GM21786 (cell line): ENCODE measurements at regions not wholly inside any gene's neighbourhood (a gene's known extent, or its start where the extent isn't known, plus 50 kb on each side); places are given as distances from the start of the nearest gene placed in this dataset.
"Not testable (repeated sequence)": the region's sequence is repeated elsewhere in the genome, so short reads cannot be mapped to it uniquely, and the experiment has no call there.

Experiments
- ATAC-seq: cut with Tn5 transposase; IDR thresholded peaks from one replicate; pipeline ENCODE4 v1.9.1; 2021; ENCODE audit not compliant: unreplicated experiment

DNA sequence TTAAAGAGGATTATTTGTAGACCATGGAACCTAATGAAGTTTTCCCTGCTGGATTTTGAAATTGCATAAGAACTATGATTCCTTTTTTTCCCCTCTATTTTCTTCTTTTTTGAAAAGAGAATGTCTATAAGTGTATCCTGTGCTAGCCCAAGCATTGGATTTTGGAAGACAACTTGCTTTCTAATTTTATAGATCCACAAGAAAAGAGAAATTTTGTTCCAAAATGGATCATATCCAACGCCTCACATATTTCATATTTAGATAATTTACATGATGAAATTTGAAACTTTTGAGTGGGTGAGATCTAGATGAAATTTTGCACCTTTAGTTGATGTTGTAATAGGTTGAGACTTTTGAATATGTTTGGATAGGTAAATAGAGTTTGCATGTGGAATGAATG, 978.7 kb downstream of the MRPL39 start:
- no peak for ATAC-seq

DNA sequence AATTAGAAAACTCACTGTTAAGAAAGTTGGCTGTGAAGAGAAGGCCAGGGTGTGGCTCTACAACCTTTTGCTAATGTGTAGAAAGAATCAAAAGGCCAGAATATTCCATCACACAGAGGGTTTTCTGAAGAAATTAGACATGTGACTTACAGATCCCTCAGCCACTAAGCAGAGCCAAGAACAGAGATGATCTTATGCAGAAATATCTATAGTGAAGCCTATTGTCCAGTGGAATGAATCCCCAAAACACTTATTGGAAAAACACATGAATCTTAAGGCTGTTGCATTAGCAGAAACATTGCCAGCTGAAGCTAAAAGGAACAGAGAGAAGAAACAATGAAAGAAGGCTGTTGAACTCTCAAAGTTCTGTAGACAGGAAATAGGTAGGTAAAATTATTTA, 979.2 kb downstream of the MRPL39 start:
- ATAC-seq = no peak

DNA sequence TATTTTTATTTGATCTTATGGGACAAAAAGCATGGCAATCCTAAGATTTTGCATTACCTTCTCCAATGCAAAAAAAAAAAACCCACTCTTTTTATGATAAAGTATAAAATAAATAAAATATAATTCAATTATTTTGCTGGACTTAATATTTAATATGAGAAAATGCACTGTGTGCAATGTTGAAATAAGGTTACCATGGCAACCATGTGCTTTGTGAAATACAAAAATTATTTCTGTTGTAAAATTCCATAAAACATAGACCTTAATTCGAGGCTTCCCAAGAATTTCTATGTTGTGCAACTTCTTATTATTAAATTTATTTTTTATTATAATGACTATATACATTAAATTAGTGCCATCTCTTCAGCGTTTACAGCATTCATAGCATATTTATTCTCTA, 989.5 kb downstream of the MRPL39 start:
- no peak for ATAC-seq

DNA sequence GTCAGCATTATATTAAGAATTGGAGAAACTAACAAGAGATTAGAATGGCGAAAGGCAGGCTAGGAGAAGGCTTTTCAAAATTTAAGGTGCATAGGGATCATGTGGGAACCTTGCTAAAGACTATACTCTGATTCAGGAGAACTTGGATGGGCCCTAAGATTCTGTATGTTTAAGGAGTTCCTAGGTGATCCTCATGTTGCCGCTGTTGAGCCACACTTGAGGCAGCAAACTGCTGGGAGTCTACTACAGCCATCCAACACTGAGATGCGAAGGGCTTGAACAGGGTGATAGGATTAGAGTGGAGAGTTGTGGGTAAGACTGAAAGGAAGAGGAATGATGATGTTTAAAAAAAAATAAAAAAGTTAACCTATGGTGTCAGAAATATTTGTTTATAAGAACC, 1013.2 kb downstream of the MRPL39 start:
- no peak for ATAC-seq

DNA sequence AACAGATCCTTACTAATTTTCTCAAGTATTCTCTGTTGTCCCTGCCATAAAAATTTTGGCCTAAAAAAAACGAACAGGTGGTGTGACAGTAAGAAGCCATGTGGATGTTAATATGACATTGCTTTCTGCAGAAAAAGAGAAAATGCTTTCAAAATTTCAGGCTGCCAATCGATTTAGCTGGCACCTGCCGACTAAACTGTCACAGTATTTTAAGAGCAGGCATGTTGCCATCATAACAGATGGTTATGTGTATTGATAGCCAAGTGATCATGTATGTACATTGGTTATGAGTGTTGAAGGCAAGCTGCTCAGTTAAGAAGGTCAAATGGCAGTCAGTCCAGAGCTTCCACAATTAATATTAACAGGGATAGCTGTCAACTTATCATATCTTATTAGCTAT, 1017.0 kb downstream of the MRPL39 start:
- ATAC-seq = no peak

DNA sequence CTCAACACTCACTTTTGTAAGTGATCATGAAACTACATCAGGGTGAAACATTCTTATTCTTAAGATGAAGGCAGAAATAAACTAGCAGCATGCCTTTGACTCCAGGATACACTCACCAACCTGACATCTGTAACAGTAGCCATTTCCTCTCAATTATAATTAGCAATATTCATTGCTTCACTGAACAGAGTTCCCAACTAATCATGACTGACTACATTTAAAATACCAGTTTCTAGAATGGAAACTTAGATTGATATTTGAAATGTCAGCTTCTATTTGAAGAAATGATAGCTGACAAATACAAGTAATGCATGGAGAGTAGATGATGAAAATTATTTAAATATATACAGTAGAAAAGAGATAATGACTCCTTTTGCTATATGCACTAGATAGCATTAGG, 1023.8 kb downstream of the MRPL39 start:
- no peak for ATAC-seq

DNA sequence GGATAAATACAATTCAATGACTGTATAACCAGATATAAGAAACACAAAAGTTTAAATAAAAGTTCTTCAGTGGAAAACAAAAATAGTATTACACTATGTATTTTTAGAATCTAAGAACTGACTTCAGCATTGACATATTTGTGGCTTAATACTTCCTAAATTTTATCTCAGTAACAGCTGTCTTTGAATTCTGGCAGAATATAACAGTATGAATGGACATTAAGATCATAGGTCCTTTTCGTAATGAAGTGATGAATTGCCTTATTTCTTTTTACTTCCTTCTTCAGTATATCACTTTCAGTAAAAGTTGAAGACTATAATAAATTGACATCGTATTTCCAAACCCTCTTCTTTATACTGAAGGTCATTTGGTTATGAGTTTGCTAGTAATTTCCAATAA, 1030.0 kb downstream of the MRPL39 start:
- ATAC-seq = no peak

DNA sequence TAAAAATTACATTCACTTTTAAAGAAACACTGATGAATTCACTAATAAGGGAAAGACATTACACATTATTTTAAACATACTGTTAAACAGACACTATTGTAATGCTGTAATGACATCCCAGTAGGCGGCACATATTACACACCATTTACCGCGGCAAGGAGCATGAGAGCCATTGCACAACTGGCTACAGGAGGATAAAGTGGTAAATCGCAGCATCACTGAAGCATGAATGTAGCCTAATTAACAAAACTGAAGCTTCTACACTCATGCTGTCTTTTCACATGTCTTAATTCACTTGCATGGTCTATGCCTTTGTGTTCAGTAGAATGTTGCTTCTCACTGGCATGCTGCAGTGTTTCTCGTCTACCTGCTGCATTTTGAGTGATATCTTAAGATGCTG, 1046.0 kb downstream of the MRPL39 start:
- ATAC-seq = no peak

DNA sequence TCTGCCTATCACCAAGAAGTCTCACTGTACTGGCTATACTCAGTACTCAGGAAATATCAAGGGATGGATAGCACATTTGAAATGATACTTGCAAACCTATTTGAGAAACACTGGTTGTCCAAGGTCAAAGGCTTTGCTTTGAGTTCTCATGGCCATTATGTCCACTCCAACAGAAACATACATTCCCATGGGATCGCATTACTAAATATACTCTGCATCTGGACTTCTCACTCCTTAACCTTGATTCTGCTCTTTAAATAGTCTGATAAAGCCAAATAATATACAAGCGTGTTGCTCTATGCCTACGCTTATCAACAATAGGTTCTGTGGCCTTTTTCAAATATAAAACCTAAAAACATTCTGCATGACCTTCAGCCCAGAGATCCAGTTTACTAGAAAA, 1054.8 kb downstream of the MRPL39 start:
- no peak for ATAC-seq

DNA sequence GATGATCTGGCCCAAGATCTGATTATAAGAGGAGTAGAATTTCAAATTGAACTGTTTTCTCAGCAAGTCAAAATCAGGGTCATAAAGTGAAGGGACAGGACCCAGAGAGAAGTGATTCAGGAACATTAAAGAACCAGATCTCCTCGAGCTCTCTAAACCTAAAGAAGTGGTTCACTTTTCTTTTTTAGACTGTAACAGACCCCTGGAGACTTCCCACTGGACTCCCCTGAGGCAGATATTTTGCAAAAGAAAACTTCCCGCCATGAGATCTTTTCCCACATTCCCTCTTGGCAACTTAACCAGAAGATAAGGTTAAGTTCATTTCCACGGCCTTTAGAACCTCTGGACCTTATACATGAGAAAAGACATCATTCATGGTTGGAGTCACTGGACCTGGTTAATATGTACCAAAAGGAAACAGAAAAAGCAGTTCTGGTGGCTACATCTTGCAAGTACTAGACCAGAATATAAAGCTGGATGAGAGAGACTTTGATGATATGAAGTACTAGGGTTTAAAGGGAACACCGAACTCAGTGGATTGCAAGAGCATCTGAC, 1061.4 kb downstream of the MRPL39 start:
- ATAC-seq = no peak

DNA sequence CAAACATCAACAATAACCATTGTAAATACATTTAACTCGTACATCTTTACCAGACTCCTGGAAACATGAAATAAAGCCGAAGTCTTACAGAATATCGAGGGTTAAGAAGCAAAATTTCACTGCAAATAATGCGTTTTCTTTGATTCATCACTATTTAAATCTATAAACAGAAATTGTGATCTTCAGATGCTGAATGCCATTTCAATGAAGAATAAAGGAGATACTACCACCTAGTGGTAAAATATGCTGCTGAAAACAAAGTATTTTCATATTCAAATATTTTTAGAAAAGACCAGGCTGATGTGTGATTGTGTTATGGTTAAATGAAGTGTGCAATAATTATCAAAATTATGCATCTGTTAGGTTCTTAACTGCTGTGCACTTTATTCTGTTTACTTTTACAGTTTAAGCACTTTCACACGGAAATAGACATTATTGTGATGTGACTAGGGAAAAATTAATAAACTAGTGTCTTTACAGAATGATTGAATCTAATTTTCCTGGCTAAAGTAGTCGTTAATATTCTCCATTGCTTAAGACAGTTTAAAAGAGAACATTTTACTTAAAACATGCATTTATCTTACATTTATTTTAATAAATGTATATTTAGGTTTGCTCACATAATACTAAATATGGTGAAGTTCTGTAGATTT, 1093.1 kb downstream of the MRPL39 start:
- no peak for ATAC-seq

DNA sequence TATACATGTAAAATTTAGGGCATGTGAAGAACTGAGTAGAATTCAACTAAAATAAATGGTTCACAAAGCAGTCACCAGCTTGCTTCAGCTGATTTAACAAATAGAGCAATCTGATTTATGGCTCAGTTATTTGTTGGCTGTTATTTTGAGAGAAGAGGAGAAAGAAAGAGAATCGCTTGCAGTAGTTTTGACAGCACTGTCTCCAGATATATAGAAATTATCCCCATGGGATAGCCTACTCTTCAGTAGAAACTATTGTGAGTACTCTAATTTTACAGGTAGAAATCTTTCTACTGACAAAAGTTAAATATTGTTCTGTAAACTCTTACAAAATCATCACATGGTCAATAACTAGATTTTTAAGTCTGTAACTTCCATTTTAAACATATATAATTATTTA, 1098.2 kb downstream of the MRPL39 start:
- no peak for ATAC-seq

DNA sequence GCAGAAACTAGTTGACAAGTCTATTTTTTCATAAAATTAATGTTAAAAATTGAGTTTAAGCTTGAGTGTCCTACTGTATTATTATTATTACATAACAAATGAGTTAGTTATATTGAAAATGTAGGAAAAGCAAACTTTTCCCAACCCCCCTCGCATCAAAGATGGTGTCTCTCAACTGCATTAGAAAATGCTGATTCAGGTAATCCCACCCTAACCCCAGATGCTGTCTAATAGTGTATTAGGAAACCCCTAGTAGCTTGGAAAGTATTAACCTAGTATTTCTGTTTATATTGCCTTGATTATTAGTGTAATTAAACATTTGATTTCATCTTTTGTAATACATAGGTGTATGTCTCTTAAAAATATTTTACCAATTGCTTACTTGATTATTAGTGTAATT, 1120.3 kb downstream of the MRPL39 start:
- ATAC-seq = no peak

DNA sequence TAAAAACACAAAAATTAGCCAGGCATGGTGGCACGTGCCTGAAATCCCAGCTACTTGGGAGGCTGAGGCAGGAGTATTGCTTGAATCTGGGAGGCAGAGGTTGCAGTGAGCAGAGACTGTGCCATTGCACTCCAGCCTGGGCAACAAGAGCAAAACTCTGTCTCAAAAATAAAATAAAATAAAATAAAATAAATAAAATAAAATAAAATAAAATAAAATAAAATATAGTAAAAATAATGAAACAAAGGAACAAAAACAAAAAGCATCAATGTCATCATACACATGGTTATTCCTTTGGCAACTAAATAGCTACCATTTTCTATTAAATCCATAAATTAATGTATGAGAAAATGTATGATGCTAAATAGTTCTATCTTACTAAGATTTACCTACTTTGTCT, 1123.9 kb downstream of the MRPL39 start:
- ATAC-seq = not testable (repeated sequence)

DNA sequence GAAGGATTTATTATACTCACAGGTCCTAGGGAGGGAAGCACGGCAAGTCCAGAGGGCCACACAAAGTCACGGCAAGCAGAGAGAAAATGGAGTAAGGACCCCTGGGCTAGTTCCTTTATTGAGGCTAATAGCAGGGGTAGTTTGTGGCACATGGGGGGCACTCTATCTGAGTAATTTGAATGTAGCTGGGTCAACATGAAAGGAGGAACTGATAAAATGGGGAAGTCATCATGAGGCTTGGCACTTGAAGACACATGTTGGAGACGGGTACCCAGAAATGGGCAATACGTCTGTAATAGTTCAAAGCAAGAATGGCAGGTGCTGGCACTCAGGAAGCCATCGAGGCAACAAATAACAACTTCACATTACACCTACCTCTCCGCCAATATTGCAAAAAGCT, 1136.4 kb downstream of the MRPL39 start:
- ATAC-seq = no peak

DNA sequence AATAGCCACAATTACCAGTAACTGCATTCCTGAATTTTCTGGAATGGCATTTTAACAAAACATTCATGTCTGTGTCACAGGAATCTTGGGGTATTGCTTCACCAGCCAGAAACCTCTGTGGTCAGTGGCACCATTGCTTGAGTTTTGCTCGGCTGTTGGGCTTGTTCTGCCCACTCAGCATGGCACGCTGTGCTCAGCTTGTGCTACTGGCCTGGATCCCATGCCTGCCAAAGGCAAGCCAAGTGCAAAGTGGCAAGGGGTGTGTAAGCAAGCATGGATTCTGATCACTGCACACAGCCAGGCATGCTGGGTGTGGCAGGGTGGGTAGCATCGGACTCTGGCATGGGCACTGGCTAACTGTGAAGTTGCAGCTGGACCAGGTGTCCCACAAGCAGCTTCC, 1150.9 kb downstream of the MRPL39 start:
- ATAC-seq = no peak

DNA sequence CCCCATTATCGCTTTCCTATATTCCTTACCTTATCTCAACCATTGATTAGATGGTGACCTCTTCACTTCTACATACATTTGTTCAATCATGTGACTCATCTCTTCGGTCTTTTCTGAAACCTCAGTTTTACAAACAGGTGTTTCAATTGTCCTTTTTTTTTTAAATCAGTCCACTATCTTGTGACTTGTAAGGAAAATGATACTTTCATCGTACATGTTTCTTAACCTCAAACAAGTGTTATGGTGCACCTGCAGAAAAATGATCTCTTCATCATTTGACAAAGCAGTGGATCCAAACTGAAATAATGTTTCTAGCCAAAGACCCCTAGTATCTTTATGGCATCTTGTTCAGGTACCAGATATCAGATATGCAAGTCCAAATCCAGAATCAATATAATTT, 1157.2 kb downstream of the MRPL39 start:
- no peak for ATAC-seq

DNA sequence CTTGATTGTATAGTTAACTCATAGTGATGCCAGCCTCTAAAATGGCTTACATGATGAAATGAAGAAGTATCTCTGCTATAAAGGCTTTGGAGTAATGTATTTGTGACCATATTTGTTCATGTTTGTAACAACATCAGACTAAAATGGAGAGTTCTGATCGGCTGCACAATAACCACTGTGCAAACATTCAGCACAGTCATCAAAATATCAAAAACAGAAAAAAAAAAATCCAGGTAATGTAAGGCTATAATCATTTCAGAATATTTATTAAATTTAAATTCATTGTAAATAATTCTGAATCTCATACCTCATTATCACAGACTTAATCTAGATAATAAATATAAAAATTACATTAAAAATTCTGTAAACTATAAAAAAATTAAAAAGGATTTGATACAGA, 1161.8 kb downstream of the MRPL39 start:
- ATAC-seq = no peak

DNA sequence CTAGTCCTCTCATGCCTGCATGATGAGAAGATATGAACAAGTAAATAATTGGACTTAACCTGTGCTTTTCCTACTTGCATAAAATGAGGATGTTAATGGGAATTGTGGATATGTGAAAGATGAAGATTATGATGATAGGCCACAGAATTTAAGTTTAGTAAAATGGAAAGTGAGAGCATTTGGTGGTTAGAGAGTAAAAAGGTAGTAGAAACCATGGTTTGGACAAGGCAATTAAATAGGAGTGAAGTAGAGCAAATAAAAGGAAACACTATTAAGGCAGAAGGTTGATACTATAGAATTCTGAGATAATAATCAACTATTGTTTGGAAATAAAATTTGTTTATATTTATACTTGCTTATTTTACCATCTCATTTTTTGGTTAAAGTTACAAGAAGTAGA, 1162.5 kb downstream of the MRPL39 start:
- no peak for ATAC-seq

DNA sequence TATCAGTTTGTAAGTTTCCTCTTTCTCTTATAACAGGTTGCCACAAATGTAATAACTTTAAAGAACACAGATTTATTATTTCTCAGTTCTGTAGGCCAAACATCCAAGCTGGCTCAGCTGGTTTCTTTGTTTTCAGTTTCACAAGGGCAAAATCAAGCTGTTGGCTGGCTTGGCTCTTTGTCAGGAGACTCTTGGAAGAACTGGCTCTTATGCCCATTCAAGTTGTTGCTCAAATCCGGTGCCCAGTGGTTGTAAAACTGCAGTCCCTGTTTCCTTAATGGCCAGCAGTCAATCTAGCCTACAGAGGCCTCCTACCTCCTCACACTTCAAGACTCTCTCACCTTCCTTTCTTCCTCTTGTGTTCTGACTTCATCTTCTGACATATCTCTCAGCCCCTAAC, 1171.0 kb downstream of the MRPL39 start:
- ATAC-seq = no peak

DNA sequence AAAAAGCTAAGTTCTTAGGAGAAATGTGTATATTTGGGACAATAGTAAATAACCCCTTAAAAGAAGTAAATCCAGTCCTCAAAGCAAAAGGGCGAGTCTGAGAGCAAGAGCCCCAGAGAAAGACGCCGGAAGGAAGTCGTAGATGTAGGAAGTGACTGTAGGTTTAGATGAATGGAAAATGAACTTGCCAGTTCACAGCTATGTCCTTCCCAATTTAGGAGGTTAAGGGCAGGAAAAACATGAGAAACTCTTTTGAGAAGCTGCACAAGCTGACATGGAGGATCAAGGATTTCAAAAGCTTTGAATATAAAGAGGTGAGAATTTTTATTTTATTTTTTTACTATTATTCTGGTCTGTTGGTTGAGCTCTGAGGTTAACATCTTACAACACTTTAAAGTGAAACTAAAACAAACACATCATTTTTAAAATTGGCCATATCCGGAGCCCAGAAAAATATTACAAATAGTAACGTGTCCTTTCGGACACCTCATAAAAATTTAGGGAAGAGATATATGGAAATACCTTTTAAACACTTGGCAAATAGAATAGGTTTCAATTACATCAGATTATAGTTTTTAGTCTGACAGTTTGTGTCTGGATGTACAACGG, 1178.6 kb downstream of the MRPL39 start:
- peak; percentile 83 for ATAC-seq

DNA sequence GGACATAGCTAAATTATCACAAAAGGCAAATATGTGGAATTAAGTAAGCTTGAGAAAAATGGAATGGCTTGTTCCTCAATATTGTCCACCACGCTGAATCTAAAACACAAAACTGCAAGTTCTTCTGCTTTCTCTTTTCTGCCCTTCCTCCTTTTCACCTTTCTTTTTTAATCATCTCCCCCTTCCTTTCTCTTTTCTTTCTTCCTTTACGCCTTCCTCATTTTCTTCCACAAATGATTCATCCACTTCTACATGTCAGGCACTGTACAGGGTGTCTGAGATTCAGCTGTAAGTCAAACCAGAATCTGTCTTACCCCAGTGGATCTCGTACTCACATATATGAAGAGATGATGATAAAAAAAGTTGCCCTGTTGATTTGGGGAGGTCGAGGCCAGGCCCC, 1182.5 kb downstream of the MRPL39 start:
- ATAC-seq = no peak

DNA sequence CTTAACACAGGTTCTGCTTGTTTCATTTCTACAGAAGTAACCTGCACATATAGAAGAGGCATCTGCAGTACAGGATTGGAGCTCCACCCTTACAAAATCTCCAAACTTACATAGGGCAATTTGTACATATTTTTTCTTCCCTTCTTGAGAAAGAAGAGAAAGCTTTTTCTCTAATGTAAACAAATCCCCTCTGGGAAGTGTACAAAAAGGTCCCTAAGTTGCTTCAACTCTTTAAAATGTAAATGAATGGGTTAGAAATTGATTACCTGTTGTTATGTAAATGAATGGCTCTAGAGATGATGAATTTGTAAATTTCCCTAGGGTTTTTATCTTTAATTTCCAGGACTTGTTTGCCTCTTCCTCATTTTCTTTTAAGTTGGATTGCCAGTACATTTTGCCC, 1183.7 kb downstream of the MRPL39 start:
- ATAC-seq = no peak
